ENCODE measurements at regions not wholly inside any gene's neighbourhood (a gene's known extent, or its start where the extent isn't known, plus 50 kb on each side); places are given as distances from the start of the nearest gene placed in this dataset.

DNA sequence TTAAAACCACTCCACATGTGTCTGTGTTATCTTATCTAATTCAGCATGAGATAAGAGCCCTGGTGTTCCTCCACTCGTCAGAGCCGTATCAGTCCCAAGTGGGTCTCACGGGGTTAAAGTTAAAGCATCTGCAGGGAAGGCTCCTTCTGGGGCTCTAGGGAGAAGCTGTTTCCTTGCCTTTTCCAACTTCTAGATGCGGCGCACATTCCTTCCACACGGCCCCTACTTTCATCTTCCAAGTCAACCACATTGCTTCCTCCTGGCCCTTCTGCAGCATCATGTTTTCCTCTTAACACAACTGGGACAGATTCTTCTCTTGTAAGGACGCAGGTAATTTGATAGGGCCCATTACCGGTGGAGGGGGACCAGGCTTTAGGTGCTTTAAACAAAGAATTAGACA is 620.1 kb upstream of the DPP6 start (continued):
- TF ChIP-seq ZFX (CRISPR knock-in tag; IDR thresholded peaks at IDR 0.05; ENCODE audit: low read depth), result no peak

DNA sequence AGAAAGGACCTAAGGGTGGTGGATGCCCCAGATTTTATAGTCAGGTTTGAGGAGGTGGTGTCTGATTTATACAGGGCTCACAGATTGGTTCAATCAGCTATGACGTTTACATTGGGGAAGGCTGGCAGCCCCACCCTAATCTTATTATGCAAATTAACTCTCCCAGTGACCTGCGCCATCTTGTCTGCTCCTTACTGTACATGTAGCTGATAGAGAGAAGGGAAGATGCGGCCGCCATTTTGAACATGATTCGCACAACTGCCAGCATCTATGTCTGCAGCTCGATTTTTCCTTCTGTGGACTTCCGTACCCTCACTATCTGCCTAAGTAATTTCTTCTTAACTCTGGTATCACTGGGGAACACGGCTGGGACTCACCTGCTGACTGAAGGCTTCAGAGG is 619.0 kb upstream of the DPP6 start:
- Histone ChIP-seq H3K9me3 (ENCODE audit: low read length) (peaks cover 9% of the 10 kb centered on the region; the same call in 1 of the 2 replicates), H3K4me1 (ENCODE audit: insufficient read depth, low read length) (no peaks in the 10 kb centered on the region), H3K4me3 (replicated peaks in 1 of 3; ENCODE audit: insufficient read depth in 1 of 3, low read depth in 2 of 3, low read length in 3 of 3) (no peak overlapping the region), H3K79me2 (ENCODE audit: insufficient read depth, low read length) (no peaks in the 10 kb centered on the region), H2AFZ (ENCODE audit: low read length) (no peak overlapping the region), H3K27ac (ENCODE audit: extremely low read length, insufficient read depth, low read length) (no peak overlapping the region), H3K4me2 (ENCODE audit: low read depth, low read length) (no peak overlapping the region), H3K27me3 (ENCODE audit: control insufficient read depth in 1 of 2, insufficient read depth in 2 of 2, low read length in 2 of 2) (no peaks in the 10 kb centered on the region), H4K20me1 (ENCODE audit: insufficient read depth, low read length) (no peaks in the 10 kb centered on the region), H3K36me3 (replicated peaks in 1 of 2; ENCODE audit: control insufficient read depth in 1 of 2, insufficient read depth in 2 of 2, low read length in 2 of 2) (no peaks in the 10 kb centered on the region), H3K9ac (ENCODE audit: insufficient read depth, low read depth, low read length) (no peak overlapping the region)
- DNase-seq (ENCODE audit: low spot score) (no peak), FAIRE-seq (no peak), ATAC-seq (no peak)
- no TSS peak for BruUV-seq (replicated peaks)
- in situ Hi-C loops (cut with HindIII; ENCODE audit: extremely low pct_ligation_motif_present, low pct_unique_long_range_greater_than_20kb), result no loop called here
- POLR2A ChIA-PET, result no interaction called here
- TF ChIP-seq SETDB1 (CRISPR knock-in tag; IDR thresholded peaks at IDR 0.05; ENCODE audit: borderline replicate concordance), result no peak
- TF ChIP-seq, protein P1, sequence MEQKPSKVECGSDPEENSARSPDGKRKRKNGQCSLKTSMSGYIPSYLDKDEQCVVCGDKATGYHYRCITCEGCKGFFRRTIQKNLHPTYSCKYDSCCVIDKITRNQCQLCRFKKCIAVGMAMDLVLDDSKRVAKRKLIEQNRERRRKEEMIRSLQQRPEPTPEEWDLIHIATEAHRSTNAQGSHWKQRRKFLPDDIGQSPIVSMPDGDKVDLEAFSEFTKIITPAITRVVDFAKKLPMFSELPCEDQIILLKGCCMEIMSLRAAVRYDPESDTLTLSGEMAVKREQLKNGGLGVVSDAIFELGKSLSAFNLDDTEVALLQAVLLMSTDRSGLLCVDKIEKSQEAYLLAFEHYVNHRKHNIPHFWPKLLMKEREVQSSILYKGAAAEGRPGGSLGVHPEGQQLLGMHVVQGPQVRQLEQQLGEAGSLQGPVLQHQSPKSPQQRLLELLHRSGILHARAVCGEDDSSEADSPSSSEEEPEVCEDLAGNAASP (CRISPR knock-in tag; IDR thresholded peaks at IDR 0.05; ENCODE audit: borderline replicate concordance), result no peak
- TF ChIP-seq ZNF589 (CRISPR knock-in tag; conservative IDR thresholded peaks at IDR 0.05), result no peak
- TF ChIP-seq, protein P2, sequence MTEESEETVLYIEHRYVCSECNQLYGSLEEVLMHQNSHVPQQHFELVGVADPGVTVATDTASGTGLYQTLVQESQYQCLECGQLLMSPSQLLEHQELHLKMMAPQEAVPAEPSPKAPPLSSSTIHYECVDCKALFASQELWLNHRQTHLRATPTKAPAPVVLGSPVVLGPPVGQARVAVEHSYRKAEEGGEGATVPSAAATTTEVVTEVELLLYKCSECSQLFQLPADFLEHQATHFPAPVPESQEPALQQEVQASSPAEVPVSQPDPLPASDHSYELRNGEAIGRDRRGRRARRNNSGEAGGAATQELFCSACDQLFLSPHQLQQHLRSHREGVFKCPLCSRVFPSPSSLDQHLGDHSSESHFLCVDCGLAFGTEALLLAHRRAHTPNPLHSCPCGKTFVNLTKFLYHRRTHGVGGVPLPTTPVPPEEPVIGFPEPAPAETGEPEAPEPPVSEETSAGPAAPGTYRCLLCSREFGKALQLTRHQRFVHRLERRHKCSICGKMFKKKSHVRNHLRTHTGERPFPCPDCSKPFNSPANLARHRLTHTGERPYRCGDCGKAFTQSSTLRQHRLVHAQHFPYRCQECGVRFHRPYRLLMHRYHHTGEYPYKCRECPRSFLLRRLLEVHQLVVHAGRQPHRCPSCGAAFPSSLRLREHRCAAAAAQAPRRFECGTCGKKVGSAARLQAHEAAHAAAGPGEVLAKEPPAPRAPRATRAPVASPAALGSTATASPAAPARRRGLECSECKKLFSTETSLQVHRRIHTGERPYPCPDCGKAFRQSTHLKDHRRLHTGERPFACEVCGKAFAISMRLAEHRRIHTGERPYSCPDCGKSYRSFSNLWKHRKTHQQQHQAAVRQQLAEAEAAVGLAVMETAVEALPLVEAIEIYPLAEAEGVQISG (CRISPR knock-in tag; IDR thresholded peaks at IDR 0.05), result no peak
- TF ChIP-seq ZMYM3 (CRISPR knock-in tag; IDR thresholded peaks at IDR 0.05), result no peak
- TF ChIP-seq GZF1 (CRISPR knock-in tag; IDR thresholded peaks at IDR 0.05), result no peak
- TF ChIP-seq THAP11 (CRISPR knock-in tag; IDR thresholded peaks at IDR 0.05), result no peak
- no peak for TF ChIP-seq GATAD1 (CRISPR knock-in tag; IDR thresholded peaks at IDR 0.05)
- no peak for TF ChIP-seq SIX4 (CRISPR knock-in tag; IDR thresholded peaks at IDR 0.05)
- no peak for TF ChIP-seq SP140L (CRISPR knock-in tag; IDR thresholded peaks at IDR 0.05; ENCODE audit: borderline replicate concordance)
- TF ChIP-seq ETV6 (CRISPR knock-in tag; conservative IDR thresholded peaks at IDR 0.05), result no peak
- TF ChIP-seq U2AF1 (optimal IDR thresholded peaks at IDR 0.05; ENCODE audit: low read depth, low read length), result no peak
- TF ChIP-seq ZNF629 (CRISPR knock-in tag; conservative IDR thresholded peaks at IDR 0.05), result no peak
- TF ChIP-seq ZNF780A (CRISPR knock-in tag; IDR thresholded peaks at IDR 0.05), result no peak
- no peak for TF ChIP-seq EZH2 (conservative IDR thresholded peaks at IDR 0.05; ENCODE audit: low read depth, low read length)
- no peak for TF ChIP-seq NRL (CRISPR knock-in tag; IDR thresholded peaks at IDR 0.05; ENCODE audit: borderline replicate concordance)
- no peak for TF ChIP-seq TOPORS (CRISPR knock-in tag; IDR thresholded peaks at IDR 0.05)
- no peak for TF ChIP-seq CCAR2 (optimal IDR thresholded peaks at IDR 0.05; ENCODE audit: low read depth, low read length)
- WGBS (ENCODE audit: low lambda C conversion rate), result 42% methylated on average over 8 of the region's 8 CpGs
- intact Hi-C loops (cut with micrococcal nuclease; ENCODE audit: unreplicated experiment), result no loop called here
- CTCF ChIA-PET (ENCODE audit: low intra/inter-chr PET ratio, low total read pairs), result no interaction called here
